ENCODE measurements at regions not wholly inside any gene's neighbourhood (a gene's known extent, or its start where the extent isn't known, plus 50 kb on each side); places are given as distances from the start of the nearest gene placed in this dataset.

GRCh38 chr7:21999896-22000295 is 54.2 kb upstream of the CDCA7L start:
- H3K4me3 Mint-ChIP-seq, result no peak overlapping the region
- no peak overlapping the region for H3K27ac Mint-ChIP-seq
- DNase-seq, result no peak
- ChIA-PET POLR2A (no interaction called here), CTCF (no interaction called here)
- peaks cover under 1% of the 10 kb centered on the region for H3K27me3 Mint-ChIP-seq
- no peaks in the 10 kb centered on the region for H3K36me3 Mint-ChIP-seq (ENCODE audit: low read depth)
- H3K9me3 Mint-ChIP-seq, result no peaks in the 10 kb centered on the region
- H3K4me1 Mint-ChIP-seq (ENCODE audit: low read depth), result peaks cover 2% of the 10 kb centered on the region
- TF ChIP-seq CTCF (IDR thresholded peaks at IDR 0.05), result no peak
- no peak for ATAC-seq
- intact Hi-C loops (cut with micrococcal nuclease), result loop anchor here (10.0 kb wide), 2 partner anchors 225 to 745 kb away; no protein-coding TSS in a partner anchor

GRCh38 chr7:21996641-21997040 is 50.9 kb upstream of the CDCA7L start:
- Mint-ChIP-seq H3K9me3 (no peaks in the 10 kb centered on the region), H3K4me3 (no peak overlapping the region), H3K4me1 (ENCODE audit: low read depth) (peaks cover 2% of the 10 kb centered on the region), H3K36me3 (ENCODE audit: low read depth) (no peaks in the 10 kb centered on the region), H3K27me3 (peaks cover 5% of the 10 kb centered on the region), H3K27ac (no peak overlapping the region)
- ChIA-PET POLR2A (interaction anchor here (0.6 kb wide), 1 partner anchor 12 kb away, joined by 5 read pairs; no protein-coding TSS in a partner anchor), CTCF (no interaction called here)
- DNase-seq (no peak), ATAC-seq (no peak)
- intact Hi-C loops (cut with micrococcal nuclease), result no loop called here
- TF ChIP-seq CTCF (IDR thresholded peaks at IDR 0.05), result no peak
